Stimulated activated naive CD8-positive, alpha-beta T cell treated with anti-CD3 and anti-CD28 coated beads, Interleukin-15, Interleukin-2, amounts not matched to agents 100 ng/mL and 50 ng/mL, for 24 hours (primary cell): ENCODE measurements at regions not wholly inside any gene's neighbourhood (a gene's known extent, or its start where the extent isn't known, plus 50 kb on each side); places are given as distances from the start of the nearest gene placed in this dataset.
"Not testable (repeated sequence)": the region's sequence is repeated elsewhere in the genome, so short reads cannot be mapped to it uniquely, and the experiment has no call there.

Experiments
- H3K27ac Mint-ChIP-seq: one replicate; pipeline ENCODE4 v1.8.0; 2021; ENCODE audit warnings: mild to moderate bottlenecking, mixed read lengths
- H3K27me3 Mint-ChIP-seq: one replicate; pipeline ENCODE4 v1.8.0; 2021; ENCODE audit warnings: mixed read lengths
- H3K36me3 Mint-ChIP-seq: one replicate; pipeline ENCODE4 v1.8.0; 2021; ENCODE audit warnings: low read depth, mixed read lengths
- H3K4me1 Mint-ChIP-seq: one replicate; pipeline ENCODE4 v1.8.0; 2021; ENCODE audit warnings: low read depth, mixed read lengths
- H3K4me3 Mint-ChIP-seq: one replicate; pipeline ENCODE4 v1.8.0; 2021; ENCODE audit warnings: mild to moderate bottlenecking, mixed read lengths
- H3K9me3 Mint-ChIP-seq: one replicate; pipeline ENCODE4 v1.8.0; 2021; ENCODE audit warnings: mixed read lengths

DNA sequence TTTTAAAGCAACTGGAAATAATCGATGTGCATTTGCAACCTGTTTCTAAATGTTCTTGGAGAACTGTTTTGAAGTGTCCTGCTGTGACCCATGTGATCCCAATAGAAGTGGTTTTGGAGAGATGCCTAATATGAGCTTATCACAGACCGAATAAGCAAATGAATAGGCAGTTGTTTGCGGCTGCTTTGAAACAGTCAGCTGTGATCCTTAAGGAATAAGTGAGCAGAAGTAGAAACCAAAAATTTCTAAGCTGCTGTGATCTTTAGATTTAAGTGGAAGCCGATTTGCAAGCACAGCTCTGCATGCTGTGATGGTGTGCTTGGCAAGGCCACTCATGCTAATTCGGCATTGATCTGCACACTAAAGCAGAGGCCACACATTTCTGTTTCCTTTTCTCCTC is 329.5 kb upstream of the DUSP10 start:
- H3K4me3 Mint-ChIP-seq, result no peak overlapping the region
- H3K27ac Mint-ChIP-seq, result no peak overlapping the region
- no peaks in the 10 kb centered on the region for H3K36me3 Mint-ChIP-seq
- H3K9me3 Mint-ChIP-seq, result no peaks in the 10 kb centered on the region
- no peaks in the 10 kb centered on the region for H3K27me3 Mint-ChIP-seq
- no peaks in the 10 kb centered on the region for H3K4me1 Mint-ChIP-seq

DNA sequence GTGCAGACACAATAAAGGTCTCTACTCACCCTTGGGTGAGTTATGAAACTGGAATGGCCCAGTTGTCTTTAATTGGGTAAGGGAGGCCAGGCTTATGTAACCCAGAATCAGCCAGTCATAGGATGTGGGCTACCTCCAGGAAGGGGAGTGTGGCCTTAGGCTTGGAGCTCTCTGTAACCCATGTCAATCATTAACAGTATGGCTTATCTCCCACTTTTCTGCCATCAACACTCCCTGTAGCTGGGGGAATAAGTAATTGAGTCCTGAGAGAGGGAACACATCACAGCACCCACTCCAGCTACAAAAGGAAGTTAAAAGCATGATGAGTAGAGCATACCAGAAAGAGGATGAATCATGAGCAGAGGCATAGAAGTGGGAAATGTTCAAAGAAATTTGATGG is 327.0 kb upstream of the DUSP10 start:
- Mint-ChIP-seq H3K36me3 (peaks cover 6% of the 10 kb centered on the region), H3K4me3 (no peak overlapping the region), H3K9me3 (peaks cover 15% of the 10 kb centered on the region), H3K4me1 (no peaks in the 10 kb centered on the region), H3K27me3 (peaks cover 4% of the 10 kb centered on the region), H3K27ac (no peak overlapping the region)

GRCh38 chr1:222068101-222068500 is 326.2 kb upstream of the DUSP10 start:
- no peak overlapping the region for H3K4me3 Mint-ChIP-seq
- no peak overlapping the region for H3K27ac Mint-ChIP-seq
- H3K27me3 Mint-ChIP-seq, result peaks cover 4% of the 10 kb centered on the region
- peaks cover 7% of the 10 kb centered on the region for H3K36me3 Mint-ChIP-seq
- H3K9me3 Mint-ChIP-seq, result peaks cover 17% of the 10 kb centered on the region
- no peaks in the 10 kb centered on the region for H3K4me1 Mint-ChIP-seq

DNA sequence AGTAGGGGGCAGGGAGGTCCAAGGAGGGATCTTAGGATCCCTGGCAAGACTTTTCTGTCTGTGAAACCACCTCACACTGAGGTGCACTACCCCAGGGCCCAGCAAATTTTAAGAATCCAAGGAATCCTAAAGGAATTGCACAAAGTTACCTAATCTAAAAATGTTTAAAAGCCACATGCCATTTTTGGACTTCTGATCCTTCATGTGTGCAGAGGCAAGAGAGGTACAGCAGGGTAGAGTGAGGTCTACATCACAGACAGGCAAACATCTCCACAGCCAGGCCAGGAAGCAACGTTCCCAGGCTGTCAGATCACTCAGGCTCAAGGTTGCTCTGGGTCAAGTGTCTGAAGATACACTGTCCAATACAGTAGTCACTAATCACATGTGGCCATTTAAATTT is 324.6 kb upstream of the DUSP10 start:
- Mint-ChIP-seq H3K27me3 (peaks cover 4% of the 10 kb centered on the region), H3K27ac (no peak overlapping the region), H3K4me1 (no peaks in the 10 kb centered on the region), H3K4me3 (no peak overlapping the region), H3K36me3 (peaks cover 7% of the 10 kb centered on the region), H3K9me3 (peaks cover 17% of the 10 kb centered on the region)

DNA sequence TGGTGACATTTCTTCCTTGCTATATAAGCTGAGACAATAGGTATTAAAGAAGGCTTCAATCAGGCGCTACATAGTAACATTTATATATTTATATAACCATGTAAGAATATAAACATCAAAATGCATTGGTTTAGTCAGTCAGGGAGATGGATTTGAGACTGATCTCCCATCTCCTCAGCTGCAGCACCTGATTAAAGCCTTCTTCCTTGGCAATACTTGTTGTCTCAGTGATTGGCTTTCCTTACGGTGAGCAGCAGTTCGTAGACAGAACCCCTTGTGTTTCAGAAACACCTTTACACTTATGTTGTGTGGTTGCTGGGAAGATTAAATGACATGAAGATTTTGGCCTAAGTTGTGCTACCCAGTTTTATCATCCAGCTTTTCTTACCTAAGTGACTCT is 323.3 kb upstream of the DUSP10 start:
- no peaks in the 10 kb centered on the region for H3K4me1 Mint-ChIP-seq
- peaks cover 17% of the 10 kb centered on the region for H3K9me3 Mint-ChIP-seq
- H3K36me3 Mint-ChIP-seq, result peaks cover 7% of the 10 kb centered on the region
- no peak overlapping the region for H3K27ac Mint-ChIP-seq
- H3K27me3 Mint-ChIP-seq, result peaks cover 4% of the 10 kb centered on the region
- H3K4me3 Mint-ChIP-seq, result no peak overlapping the region

- H3K27me3 Mint-ChIP-seq, result peaks cover 4% of the 10 kb centered on the region
- H3K9me3 Mint-ChIP-seq, result peaks cover 17% of the 10 kb centered on the region
- no peak overlapping the region for H3K27ac Mint-ChIP-seq
- H3K4me1 Mint-ChIP-seq, result no peaks in the 10 kb centered on the region
- no peak overlapping the region for H3K4me3 Mint-ChIP-seq
- H3K36me3 Mint-ChIP-seq, result peaks cover 7% of the 10 kb centered on the region
These were observed 322.7 kb upstream of the DUSP10 start for GRCh38 chr1:222064388-222065211.

DNA sequence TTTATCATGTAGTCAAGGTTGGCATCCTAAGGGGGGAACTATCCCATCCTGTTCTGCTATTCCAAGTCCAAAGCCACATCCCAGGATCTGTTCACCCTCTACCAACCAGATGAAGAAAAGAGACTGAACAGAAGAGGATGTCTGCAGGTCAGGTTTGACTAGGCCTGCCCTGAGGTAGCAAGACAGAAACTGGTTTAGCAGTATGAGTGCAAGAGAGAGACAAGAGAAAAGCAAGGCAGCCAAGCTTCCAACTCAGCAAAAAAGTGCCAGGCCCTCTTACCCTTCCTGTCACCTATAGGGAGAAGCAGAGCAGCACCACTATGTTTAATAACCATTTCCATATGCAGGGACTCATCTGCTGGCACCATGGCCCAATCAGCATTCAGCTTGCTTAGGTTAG is 320.8 kb upstream of the DUSP10 start:
- Mint-ChIP-seq H3K9me3 (peaks cover 17% of the 10 kb centered on the region), H3K4me1 (no peaks in the 10 kb centered on the region), H3K27ac (no peak overlapping the region), H3K27me3 (peaks cover 4% of the 10 kb centered on the region), H3K4me3 (no peak overlapping the region), H3K36me3 (peaks cover 7% of the 10 kb centered on the region)

DNA sequence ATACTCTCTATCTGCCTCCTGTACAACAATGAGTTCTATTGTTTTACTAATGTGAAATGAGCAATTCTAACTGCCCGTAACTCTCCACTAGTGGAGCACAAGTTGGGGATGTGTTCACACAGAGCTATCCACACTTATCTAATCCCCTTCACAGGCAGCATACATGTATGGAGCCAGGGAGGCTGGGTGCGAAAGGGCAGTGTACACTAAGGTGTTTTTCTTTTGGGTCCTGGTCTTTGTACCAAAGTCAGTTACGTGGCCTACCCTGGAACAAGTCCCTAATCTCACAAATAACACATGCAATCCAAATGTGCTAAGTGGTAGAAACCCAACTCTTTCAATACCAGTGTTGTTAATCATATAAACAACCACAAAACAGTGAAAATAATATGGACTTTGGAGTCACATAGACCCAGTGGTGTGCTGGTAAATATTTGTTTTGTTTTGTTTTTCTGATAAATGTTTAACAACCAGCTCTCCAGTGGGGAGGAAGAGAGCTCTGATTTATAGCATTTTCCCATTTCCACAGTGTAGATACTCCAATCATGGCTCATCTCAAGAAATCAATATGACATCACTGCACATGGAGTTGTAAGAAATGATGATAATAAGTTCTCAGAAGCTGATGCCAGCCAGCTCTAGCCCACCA is 319.9 kb upstream of the DUSP10 start:
- Mint-ChIP-seq H3K9me3 (peaks cover 17% of the 10 kb centered on the region), H3K36me3 (peaks cover 7% of the 10 kb centered on the region), H3K27ac (no peak overlapping the region), H3K4me3 (no peak overlapping the region), H3K4me1 (no peaks in the 10 kb centered on the region), H3K27me3 (peaks cover 4% of the 10 kb centered on the region)

DNA sequence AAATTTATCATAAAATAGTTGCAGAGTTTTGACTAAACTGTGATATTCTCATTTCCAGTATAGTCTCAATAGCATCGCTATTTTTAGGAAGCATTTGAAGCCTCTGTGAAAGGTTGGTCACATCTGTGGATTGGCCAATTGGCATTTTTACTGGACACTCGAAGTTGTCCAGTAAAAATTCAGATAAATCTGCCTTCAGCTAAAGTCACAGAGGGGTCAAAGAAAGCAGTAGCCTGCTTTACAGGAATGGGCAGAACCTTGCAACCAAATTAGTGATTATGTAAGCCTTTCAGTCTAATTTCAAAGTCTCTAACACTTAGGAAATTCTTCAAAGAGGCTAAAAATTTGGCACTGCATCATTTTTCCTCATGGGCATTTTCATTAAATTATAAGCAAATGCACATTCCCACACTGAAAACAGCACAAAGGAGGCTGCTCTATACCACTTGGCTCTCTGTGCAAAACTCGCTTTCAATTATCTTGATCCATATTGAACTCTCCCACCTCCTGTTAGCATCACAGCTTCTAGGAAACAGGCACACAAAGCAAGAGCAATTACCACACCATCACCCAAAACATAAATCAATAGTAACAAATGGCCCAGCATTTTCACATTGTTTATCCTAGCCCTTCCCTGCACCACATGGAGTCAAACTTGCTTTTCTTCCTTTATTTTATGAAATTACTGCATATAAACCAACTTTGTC is 318.5 kb upstream of the DUSP10 start:
- peaks cover 7% of the 10 kb centered on the region for H3K36me3 Mint-ChIP-seq
- H3K27me3 Mint-ChIP-seq, result peaks cover 4% of the 10 kb centered on the region
- no peak overlapping the region for H3K27ac Mint-ChIP-seq
- no peaks in the 10 kb centered on the region for H3K4me1 Mint-ChIP-seq
- peaks cover 14% of the 10 kb centered on the region for H3K9me3 Mint-ChIP-seq
- H3K4me3 Mint-ChIP-seq, result no peak overlapping the region

DNA sequence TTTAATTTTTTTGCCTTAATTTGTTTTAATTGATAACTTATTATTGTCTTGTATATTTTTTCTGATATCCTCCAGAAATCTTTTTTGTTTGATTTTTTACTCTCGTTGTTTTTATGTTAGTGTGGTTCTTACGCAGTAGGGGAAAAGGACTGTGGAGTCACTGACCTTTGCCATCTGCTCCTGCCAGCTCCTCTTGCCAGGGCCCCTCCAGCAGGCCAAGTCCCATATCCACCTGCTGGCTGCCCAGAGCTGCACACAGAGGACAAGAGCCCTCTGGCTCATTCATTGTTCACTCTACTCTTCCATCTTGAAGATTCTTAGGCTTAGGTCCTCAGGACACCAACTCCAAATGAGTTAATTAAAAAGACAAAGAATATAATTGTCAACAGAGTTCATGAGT is 316.4 kb upstream of the DUSP10 start:
- no peak overlapping the region for H3K4me3 Mint-ChIP-seq
- H3K36me3 Mint-ChIP-seq, result no peaks in the 10 kb centered on the region
- H3K27ac Mint-ChIP-seq, result no peak overlapping the region
- no peaks in the 10 kb centered on the region for H3K27me3 Mint-ChIP-seq
- no peaks in the 10 kb centered on the region for H3K4me1 Mint-ChIP-seq
- no peaks in the 10 kb centered on the region for H3K9me3 Mint-ChIP-seq

DNA sequence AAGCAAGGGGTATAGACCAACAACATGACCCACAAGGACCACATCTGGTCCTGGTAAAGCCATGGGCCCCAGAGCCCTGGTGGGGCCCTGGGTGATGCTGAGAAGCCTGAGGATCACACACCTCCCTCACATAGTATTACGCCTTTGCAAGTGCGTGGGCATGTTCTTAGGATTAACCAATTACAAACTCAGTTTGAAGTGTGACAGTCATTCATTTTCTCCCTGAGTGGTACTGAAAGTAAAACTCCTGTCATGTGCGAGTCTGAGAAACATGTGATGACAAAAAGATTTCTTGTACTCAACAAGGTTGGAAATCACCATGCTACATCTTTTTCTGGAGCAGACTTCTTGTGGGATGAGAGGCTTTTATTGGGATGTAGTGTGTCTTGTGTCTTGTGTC is 315.3 kb upstream of the DUSP10 start:
- no peak overlapping the region for H3K27ac Mint-ChIP-seq

DNA sequence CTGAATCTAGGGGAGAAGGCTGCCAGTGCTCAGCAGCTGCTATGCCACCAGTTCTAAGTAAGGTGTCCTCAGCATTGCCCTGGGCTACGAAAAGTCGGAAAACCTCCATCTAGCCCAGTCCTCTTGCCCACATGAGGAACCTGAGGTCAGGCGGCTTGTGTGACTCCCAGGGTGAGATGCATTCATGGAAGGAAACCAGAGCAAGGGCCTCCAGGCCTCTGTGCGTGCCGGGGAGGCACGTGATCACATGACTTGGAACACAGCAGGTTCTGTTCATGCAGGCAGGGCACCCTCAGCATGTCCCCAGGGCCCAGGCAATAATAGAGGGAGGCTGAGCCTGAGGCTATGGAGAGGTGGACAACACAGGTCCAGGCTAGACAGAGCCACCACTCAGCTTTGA is 312.5 kb upstream of the DUSP10 start:
- Mint-ChIP-seq H3K27me3 (no peaks in the 10 kb centered on the region), H3K4me3 (no peak overlapping the region), H3K36me3 (no peaks in the 10 kb centered on the region), H3K27ac (no peak overlapping the region), H3K9me3 (no peaks in the 10 kb centered on the region), H3K4me1 (no peaks in the 10 kb centered on the region)

More for the DNA sequence above, 315.3 kb upstream of the DUSP10 start:
- Mint-ChIP-seq H3K9me3 (no peaks in the 10 kb centered on the region), H3K36me3 (no peaks in the 10 kb centered on the region), H3K4me3 (no peak overlapping the region), H3K4me1 (no peaks in the 10 kb centered on the region), H3K27me3 (no peaks in the 10 kb centered on the region)

- no peaks in the 10 kb centered on the region for H3K36me3 Mint-ChIP-seq
- H3K27ac Mint-ChIP-seq, result no peak overlapping the region
- H3K4me3 Mint-ChIP-seq, result no peak overlapping the region
- H3K27me3 Mint-ChIP-seq, result no peaks in the 10 kb centered on the region
- H3K4me1 Mint-ChIP-seq, result peaks cover 4% of the 10 kb centered on the region
- H3K9me3 Mint-ChIP-seq, result no peaks in the 10 kb centered on the region
These were observed 312.0 kb upstream of the DUSP10 start for GRCh38 chr1:222053790-222054294.

- H3K9me3 Mint-ChIP-seq, H3K27ac Mint-ChIP-seq, H3K27me3 Mint-ChIP-seq, H3K36me3 Mint-ChIP-seq, H3K4me3 Mint-ChIP-seq: not testable (repeated sequence)
- peaks cover 23% of the 10 kb centered on the region for H3K4me1 Mint-ChIP-seq
These were observed 309.4 kb upstream of the DUSP10 start for GRCh38 chr1:222051311-222051710.

DNA sequence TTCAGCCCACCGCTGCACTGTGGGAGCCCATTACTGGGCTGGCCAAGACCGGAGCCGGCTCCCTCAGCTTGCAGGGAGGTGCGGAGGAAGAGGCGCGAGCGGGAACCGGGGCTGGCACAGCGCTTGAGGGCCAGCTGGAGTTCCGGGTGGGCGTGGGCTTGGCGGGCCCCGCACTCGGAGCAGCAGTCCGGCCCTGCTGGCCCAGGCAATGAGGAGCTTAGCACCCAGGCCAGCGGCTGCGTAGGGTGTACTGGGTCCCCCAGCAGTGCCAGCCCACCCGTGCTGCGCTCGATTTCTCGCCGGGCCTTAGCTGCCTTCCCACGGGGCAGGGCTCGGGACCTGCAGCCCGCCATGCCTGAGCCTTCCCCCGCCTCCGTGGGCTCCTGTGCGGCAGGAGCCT is 307.8 kb upstream of the DUSP10 start:
- not testable (repeated sequence) for H3K9me3 Mint-ChIP-seq, H3K27ac Mint-ChIP-seq, H3K27me3 Mint-ChIP-seq, H3K36me3 Mint-ChIP-seq, H3K4me3 Mint-ChIP-seq
- peaks cover 23% of the 10 kb centered on the region for H3K4me1 Mint-ChIP-seq
